BE2C (cell line): ENCODE measurements at regions not wholly inside any gene's neighbourhood (a gene's known extent, or its start where the extent isn't known, plus 50 kb on each side); places are given as distances from the start of the nearest gene placed in this dataset.

ENCODE experiments used
- DNase-seq: peaks from one replicate; pipeline ENCODE4 v3.0.0-alpha.2; 2020
- H3K27me3 ChIP-seq: fragments of 250-450 bp; sonication (Bioruptor Pico); 2 replicates; pipeline ENCODE4 v1.5.1; 2020; ENCODE audit warnings: mild to moderate bottlenecking
- H3K36me3 ChIP-seq: fragments of 250-450 bp; sonication (Bioruptor Pico); 2 replicates; pipeline ENCODE4 v1.5.1; 2020; ENCODE audit warnings: mild to moderate bottlenecking
- H3K4me1 ChIP-seq: fragments of 250-450 bp; sonication (Bioruptor Pico); 2 replicates; pipeline ENCODE4 v1.5.1; 2020
- H3K4me3 ChIP-seq: 2 replicates; pipeline ENCODE4 v1.5.1; 2011; ENCODE audit warnings: low read depth, low read length
- H3K9me3 ChIP-seq: fragments of 250-450 bp; sonication (Bioruptor Pico); 2 replicates; pipeline ENCODE4 v1.5.1; 2020
- TF ChIP-seq, protein P1 (sequence below): IDR thresholded peaks from 2 replicates; pipeline ENCODE4 v1.5.1; 2012; ENCODE audit warnings: mild to moderate bottlenecking, low read depth, low read length

- no peaks in the 10 kb centered on the region for H3K9me3 ChIP-seq
- no peak for DNase-seq
- no peak overlapping the region for H3K4me3 ChIP-seq
Measured at GRCh38 chr15:26438718-26439117, 334.1 kb downstream of the GABRB3 start.

DNA sequence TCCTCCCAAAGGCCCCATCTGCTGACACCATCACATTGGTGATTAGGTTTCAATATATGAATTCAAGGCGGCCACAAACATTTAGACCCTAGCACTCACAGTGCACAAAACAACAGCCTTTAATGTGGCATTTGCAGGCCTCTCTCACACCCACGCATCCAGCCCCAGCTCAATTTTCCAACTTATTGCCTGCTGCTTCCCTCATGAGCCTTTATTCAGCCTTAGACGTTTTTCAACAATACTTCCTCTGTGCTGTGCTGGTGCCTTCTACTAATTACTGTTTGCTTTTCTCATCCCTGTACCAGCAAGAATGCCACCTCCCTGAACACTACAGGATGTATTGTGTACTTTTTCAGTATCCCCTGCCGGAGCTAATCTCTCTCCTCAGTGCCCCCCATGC, 334.6 kb downstream of the GABRB3 start:
- no peaks in the 10 kb centered on the region for H3K9me3 ChIP-seq
- H3K36me3 ChIP-seq = no peaks in the 10 kb centered on the region
- TF ChIP-seq, protein P1, sequence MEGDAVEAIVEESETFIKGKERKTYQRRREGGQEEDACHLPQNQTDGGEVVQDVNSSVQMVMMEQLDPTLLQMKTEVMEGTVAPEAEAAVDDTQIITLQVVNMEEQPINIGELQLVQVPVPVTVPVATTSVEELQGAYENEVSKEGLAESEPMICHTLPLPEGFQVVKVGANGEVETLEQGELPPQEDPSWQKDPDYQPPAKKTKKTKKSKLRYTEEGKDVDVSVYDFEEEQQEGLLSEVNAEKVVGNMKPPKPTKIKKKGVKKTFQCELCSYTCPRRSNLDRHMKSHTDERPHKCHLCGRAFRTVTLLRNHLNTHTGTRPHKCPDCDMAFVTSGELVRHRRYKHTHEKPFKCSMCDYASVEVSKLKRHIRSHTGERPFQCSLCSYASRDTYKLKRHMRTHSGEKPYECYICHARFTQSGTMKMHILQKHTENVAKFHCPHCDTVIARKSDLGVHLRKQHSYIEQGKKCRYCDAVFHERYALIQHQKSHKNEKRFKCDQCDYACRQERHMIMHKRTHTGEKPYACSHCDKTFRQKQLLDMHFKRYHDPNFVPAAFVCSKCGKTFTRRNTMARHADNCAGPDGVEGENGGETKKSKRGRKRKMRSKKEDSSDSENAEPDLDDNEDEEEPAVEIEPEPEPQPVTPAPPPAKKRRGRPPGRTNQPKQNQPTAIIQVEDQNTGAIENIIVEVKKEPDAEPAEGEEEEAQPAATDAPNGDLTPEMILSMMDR = no peak
- H3K27me3 ChIP-seq = no peaks in the 10 kb centered on the region; the same call in 1 of the 2 replicates
- DNase-seq = no peak
- no peaks in the 10 kb centered on the region for H3K4me1 ChIP-seq
- H3K4me3 ChIP-seq = no peak overlapping the region

More at GRCh38 chr15:26438718-26439117, 334.1 kb downstream of the GABRB3 start:
- Histone ChIP-seq H3K36me3 (no peaks in the 10 kb centered on the region), H3K4me1 (no peaks in the 10 kb centered on the region), H3K27me3 (no peaks in the 10 kb centered on the region; the same call in 1 of the 2 replicates)
- TF ChIP-seq, protein P1 = no peak

DNA sequence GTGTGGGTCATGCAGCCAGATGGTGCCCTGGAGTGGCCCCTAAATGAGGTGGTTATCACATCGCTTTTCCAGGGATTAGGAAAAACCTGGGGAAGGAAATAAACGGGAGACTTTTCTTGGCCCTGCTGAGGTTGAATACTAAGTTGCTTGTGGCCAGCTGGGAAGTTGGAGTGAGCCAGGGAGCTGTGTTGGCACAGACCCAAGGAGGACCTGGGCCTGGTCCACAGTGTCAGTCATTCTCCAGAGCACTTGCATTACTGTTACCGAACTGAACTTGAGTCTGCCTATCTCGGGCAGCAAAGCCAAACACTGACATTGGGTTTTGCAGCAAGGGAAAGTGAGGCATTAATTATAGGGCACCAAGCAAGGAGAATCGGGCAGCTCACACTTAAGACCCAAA, 339.0 kb downstream of the GABRB3 start:
- DNase-seq = no peak
- Histone ChIP-seq H3K4me3 (no peak overlapping the region), H3K9me3 (no peaks in the 10 kb centered on the region), H3K4me1 (no peaks in the 10 kb centered on the region), H3K27me3 (no peaks in the 10 kb centered on the region), H3K36me3 (no peaks in the 10 kb centered on the region)
- TF ChIP-seq, protein P1 = no peak

GRCh38 chr15:26433060-26433459, 339.8 kb downstream of the GABRB3 start:
- Histone ChIP-seq H3K4me3 (no peak overlapping the region), H3K27me3 (no peaks in the 10 kb centered on the region), H3K9me3 (no peaks in the 10 kb centered on the region), H3K4me1 (no peaks in the 10 kb centered on the region), H3K36me3 (no peaks in the 10 kb centered on the region)
- TF ChIP-seq, protein P1 = no peak
- no peak for DNase-seq

GRCh38 chr15:26421065-26421464, 351.8 kb downstream of the GABRB3 start:
- no peak overlapping the region for H3K4me3 ChIP-seq
- H3K4me1 ChIP-seq = no peaks in the 10 kb centered on the region
- TF ChIP-seq, protein P1 = no peak
- H3K36me3 ChIP-seq = no peaks in the 10 kb centered on the region
- H3K27me3 ChIP-seq = no peaks in the 10 kb centered on the region
- H3K9me3 ChIP-seq = no peaks in the 10 kb centered on the region
- no peak for DNase-seq

GRCh38 chr15:26395624-26396023, 377.2 kb downstream of the GABRB3 start:
- Histone ChIP-seq H3K9me3 (no peaks in the 10 kb centered on the region), H3K27me3 (no peaks in the 10 kb centered on the region), H3K4me1 (no peaks in the 10 kb centered on the region), H3K4me3 (no peak overlapping the region), H3K36me3 (no peaks in the 10 kb centered on the region)
- no peak for DNase-seq
- TF ChIP-seq, protein P1 = no peak
